Glutamatergic neuron (in vitro differentiated cells): ENCODE measurements at regions not wholly inside any gene's neighbourhood (a gene's known extent, or its start where the extent isn't known, plus 50 kb on each side); places are given as distances from the start of the nearest gene placed in this dataset.

ENCODE experiments used
- DNase-seq: peaks from one replicate; pipeline ENCODE4 v3.0.0; 2022
- H3K27ac Mint-ChIP-seq: one replicate; pipeline ENCODE4 v1.8.0; 2020; ENCODE audit warnings: mild to moderate bottlenecking, mixed read lengths, inconsistent platforms; ENCODE audit not compliant: unreplicated experiment
- H3K27me3 Mint-ChIP-seq: one replicate; pipeline ENCODE4 v1.8.0; 2020; ENCODE audit warnings: mild to moderate bottlenecking, moderate library complexity, mixed read lengths, inconsistent platforms; ENCODE audit not compliant: unreplicated experiment
- H3K36me3 Mint-ChIP-seq: one replicate; pipeline ENCODE4 v1.8.0; 2020; ENCODE audit warnings: mild to moderate bottlenecking, mixed read lengths, inconsistent platforms; ENCODE audit not compliant: unreplicated experiment
- H3K4me1 Mint-ChIP-seq: one replicate; pipeline ENCODE4 v1.8.0; 2020; ENCODE audit warnings: mild to moderate bottlenecking, low read depth, mixed read lengths, inconsistent platforms; ENCODE audit not compliant: unreplicated experiment
- H3K4me3 Mint-ChIP-seq: one replicate; pipeline ENCODE4 v1.8.0; 2020; ENCODE audit warnings: mild to moderate bottlenecking, mixed read lengths, inconsistent platforms; ENCODE audit not compliant: unreplicated experiment
- H3K9me3 Mint-ChIP-seq: one replicate; pipeline ENCODE4 v1.8.0; 2020; ENCODE audit warnings: mild to moderate bottlenecking, moderate library complexity, mixed read lengths, inconsistent platforms; ENCODE audit not compliant: unreplicated experiment
- CTCF ChIP-seq: fragments of 200-600 bp; sonication (generic); IDR thresholded peaks from one replicate; pipeline ENCODE4 v1.5.0; 2021; ENCODE audit not compliant: partially characterized antibody, unreplicated experiment

GRCh38 chr4:146059151-146059550, 116.4 kb upstream of the LSM6 start:
- H3K9me3 Mint-ChIP-seq: peaks cover 1% of the 10 kb centered on the region
- TF ChIP-seq CTCF: no peak

GRCh38 chr4:146058531-146058930, 117.0 kb upstream of the LSM6 start:
- no peak for DNase-seq
- Mint-ChIP-seq H3K9me3 (peaks cover 1% of the 10 kb centered on the region), H3K4me1 (no peaks in the 10 kb centered on the region), H3K36me3 (no peaks in the 10 kb centered on the region), H3K4me3 (no peak overlapping the region), H3K27ac (no peak overlapping the region), H3K27me3 (no peaks in the 10 kb centered on the region)
- no peak for TF ChIP-seq CTCF

More at GRCh38 chr4:146059151-146059550, 116.4 kb upstream of the LSM6 start:
- H3K27ac Mint-ChIP-seq: no peak overlapping the region
- no peak overlapping the region for H3K4me3 Mint-ChIP-seq
- no peaks in the 10 kb centered on the region for H3K4me1 Mint-ChIP-seq
- DNase-seq: no peak
- no peaks in the 10 kb centered on the region for H3K36me3 Mint-ChIP-seq
- H3K27me3 Mint-ChIP-seq: no peaks in the 10 kb centered on the region

- peaks cover 1% of the 10 kb centered on the region for H3K9me3 Mint-ChIP-seq
- TF ChIP-seq CTCF: no peak
- H3K4me3 Mint-ChIP-seq: no peak overlapping the region
- H3K27me3 Mint-ChIP-seq: no peaks in the 10 kb centered on the region
- H3K36me3 Mint-ChIP-seq: no peaks in the 10 kb centered on the region
- DNase-seq: no peak
- H3K27ac Mint-ChIP-seq: no peak overlapping the region
- no peaks in the 10 kb centered on the region for H3K4me1 Mint-ChIP-seq
Observed at GRCh38 chr4:146054676-146055075, 116.1 kb upstream of the ZNF827 start.

- H3K9me3 Mint-ChIP-seq: peaks cover 1% of the 10 kb centered on the region
- no peak for TF ChIP-seq CTCF
Observed at GRCh38 chr4:146053891-146054290, 115.3 kb upstream of the ZNF827 start.

GRCh38 chr4:146051728-146052391, 113.2 kb upstream of the ZNF827 start:
- Mint-ChIP-seq H3K9me3 (peaks cover 1% of the 10 kb centered on the region), H3K4me3 (no peak overlapping the region), H3K4me1 (no peaks in the 10 kb centered on the region), H3K27ac (no peak overlapping the region), H3K27me3 (no peaks in the 10 kb centered on the region), H3K36me3 (peaks cover 9% of the 10 kb centered on the region)
- TF ChIP-seq CTCF: no peak
- no peak for DNase-seq

More at GRCh38 chr4:146053891-146054290, 115.3 kb upstream of the ZNF827 start:
- Mint-ChIP-seq H3K36me3 (peaks cover under 1% of the 10 kb centered on the region), H3K27ac (no peak overlapping the region), H3K4me3 (no peak overlapping the region), H3K27me3 (no peaks in the 10 kb centered on the region), H3K4me1 (no peaks in the 10 kb centered on the region)
- no peak for DNase-seq
